ENCODE measurements at regions not wholly inside any gene's neighbourhood (a gene's known extent, or its start where the extent isn't known, plus 50 kb on each side); places are given as distances from the start of the nearest gene placed in this dataset.

GRCh38 chr13:44739120-44739519 is 163.0 kb upstream of the TSC22D1 start:
- Mint-ChIP-seq H3K27me3 (ENCODE audit: unreplicated experiment) (peaks cover 3% of the 10 kb centered on the region), H3K4me3 (ENCODE audit: unreplicated experiment) (no peak overlapping the region), H3K9me3 (ENCODE audit: unreplicated experiment) (peaks cover 5% of the 10 kb centered on the region), H3K4me1 (ENCODE audit: low read depth, unreplicated experiment) (peaks cover 22% of the 10 kb centered on the region), H3K36me3 (ENCODE audit: unreplicated experiment) (no peaks in the 10 kb centered on the region), H3K27ac (ENCODE audit: unreplicated experiment) (no peak overlapping the region)
- no peak for DNase-seq
- TF ChIP-seq CTCF (IDR thresholded peaks at IDR 0.05; ENCODE audit: partially characterized antibody, unreplicated experiment), result peak; percentile 30

- Mint-ChIP-seq H3K27ac (ENCODE audit: unreplicated experiment) (no peak overlapping the region), H3K4me1 (ENCODE audit: low read depth, unreplicated experiment) (peaks cover 22% of the 10 kb centered on the region), H3K9me3 (ENCODE audit: unreplicated experiment) (peaks cover 5% of the 10 kb centered on the region), H3K36me3 (ENCODE audit: unreplicated experiment) (no peaks in the 10 kb centered on the region), H3K4me3 (ENCODE audit: unreplicated experiment) (no peak overlapping the region), H3K27me3 (ENCODE audit: unreplicated experiment) (peaks cover 3% of the 10 kb centered on the region)
- no peak for TF ChIP-seq CTCF (IDR thresholded peaks at IDR 0.05; ENCODE audit: partially characterized antibody, unreplicated experiment)
- DNase-seq, result no peak
These were observed 162.3 kb upstream of the TSC22D1 start for GRCh38 chr13:44738463-44738862.

- DNase-seq, result no peak
- Mint-ChIP-seq H3K36me3 (ENCODE audit: unreplicated experiment) (no peaks in the 10 kb centered on the region), H3K4me3 (ENCODE audit: unreplicated experiment) (no peak overlapping the region), H3K27ac (ENCODE audit: unreplicated experiment) (no peak overlapping the region), H3K9me3 (ENCODE audit: unreplicated experiment) (peaks cover 1% of the 10 kb centered on the region), H3K4me1 (ENCODE audit: low read depth, unreplicated experiment) (peaks cover 22% of the 10 kb centered on the region), H3K27me3 (ENCODE audit: unreplicated experiment) (peaks cover 3% of the 10 kb centered on the region)
- TF ChIP-seq CTCF (IDR thresholded peaks at IDR 0.05; ENCODE audit: partially characterized antibody, unreplicated experiment), result no peak
These were observed 159.7 kb upstream of the TSC22D1 start for GRCh38 chr13:44735806-44736205.

- no peak for TF ChIP-seq CTCF (IDR thresholded peaks at IDR 0.05; ENCODE audit: partially characterized antibody, unreplicated experiment)
- Mint-ChIP-seq H3K9me3 (ENCODE audit: unreplicated experiment) (peaks cover 4% of the 10 kb centered on the region), H3K36me3 (ENCODE audit: unreplicated experiment) (no peaks in the 10 kb centered on the region), H3K27ac (ENCODE audit: unreplicated experiment) (peak overlapping the region; percentile 73), H3K4me1 (ENCODE audit: low read depth, unreplicated experiment) (peaks cover 22% of the 10 kb centered on the region), H3K27me3 (ENCODE audit: unreplicated experiment) (peaks cover 3% of the 10 kb centered on the region), H3K4me3 (ENCODE audit: unreplicated experiment) (peak overlapping the region; percentile 13)
- no peak for DNase-seq
These were observed 158.1 kb upstream of the TSC22D1 start for GRCh38 chr13:44734201-44734707.

- H3K27ac Mint-ChIP-seq (ENCODE audit: unreplicated experiment), result no peak overlapping the region
- TF ChIP-seq CTCF (IDR thresholded peaks at IDR 0.05; ENCODE audit: partially characterized antibody, unreplicated experiment), result no peak
- peaks cover 28% of the 10 kb centered on the region for H3K4me1 Mint-ChIP-seq (ENCODE audit: low read depth, unreplicated experiment)
- peaks cover 3% of the 10 kb centered on the region for H3K27me3 Mint-ChIP-seq (ENCODE audit: unreplicated experiment)
- H3K4me3 Mint-ChIP-seq (ENCODE audit: unreplicated experiment), result no peak overlapping the region
- DNase-seq, result no peak
- no peaks in the 10 kb centered on the region for H3K36me3 Mint-ChIP-seq (ENCODE audit: unreplicated experiment)
- H3K9me3 Mint-ChIP-seq (ENCODE audit: unreplicated experiment), result peaks cover 4% of the 10 kb centered on the region
These were observed 156.5 kb upstream of the TSC22D1 start for GRCh38 chr13:44732503-44733098.
